HG02571 (cell line): ENCODE measurements at regions not wholly inside any gene's neighbourhood (a gene's known extent, or its start where the extent isn't known, plus 50 kb on each side); places are given as distances from the start of the nearest gene placed in this dataset.

ENCODE experiments used
- ATAC-seq: cut with Tn5 transposase; IDR thresholded peaks from one replicate; pipeline ENCODE4 v1.9.1; 2021; ENCODE audit warnings: mild to moderate bottlenecking, moderate library complexity; ENCODE audit not compliant: unreplicated experiment

- ATAC-seq: no peak
Observed at GRCh38 chr9:97747201-97747965, 50.2 kb upstream of the XPA start.

GRCh38 chr9:97748525-97748924, 51.4 kb upstream of the XPA start:
- no peak for ATAC-seq

GRCh38 chr9:97749928-97750327, 52.8 kb upstream of the XPA start:
- ATAC-seq: no peak

GRCh38 chr9:97751531-97751930, 54.4 kb upstream of the XPA start:
- no peak for ATAC-seq

GRCh38 chr9:97752274-97752673, 55.1 kb upstream of the XPA start:
- ATAC-seq: no peak

GRCh38 chr9:97753364-97753763, 56.2 kb upstream of the XPA start:
- ATAC-seq: no peak

GRCh38 chr9:97753975-97754374, 56.8 kb upstream of the XPA start:
- ATAC-seq: no peak

GRCh38 chr9:97755618-97756267, 58.6 kb upstream of the XPA start:
- no peak for ATAC-seq

- ATAC-seq: no peak
Observed at GRCh38 chr9:97756991-97757390, 59.9 kb upstream of the XPA start.

- ATAC-seq: no peak
Observed at GRCh38 chr9:97758334-97758916, 61.3 kb upstream of the XPA start.

GRCh38 chr9:97759581-97760288, 62.6 kb upstream of the XPA start:
- ATAC-seq: no peak

- ATAC-seq: no peak
Observed at GRCh38 chr9:97761056-97761598, 64.0 kb upstream of the XPA start.

- ATAC-seq: no peak
Observed at GRCh38 chr9:97761879-97762278, 64.7 kb upstream of the XPA start.

- ATAC-seq: no peak
Observed at GRCh38 chr9:97763874-97764273, 66.7 kb upstream of the XPA start.

- no peak for ATAC-seq
Observed at GRCh38 chr9:97766092-97766491, 69.0 kb upstream of the XPA start.

GRCh38 chr9:97766610-97767009, 69.5 kb upstream of the XPA start:
- no peak for ATAC-seq

GRCh38 chr9:97767891-97768290, 70.8 kb upstream of the XPA start:
- no peak for ATAC-seq

- ATAC-seq: no peak
Observed at GRCh38 chr9:97768746-97769145, 71.6 kb upstream of the XPA start.

GRCh38 chr9:97769208-97769607, 72.1 kb upstream of the XPA start:
- ATAC-seq: no peak

- ATAC-seq: no peak
Observed at GRCh38 chr9:97770808-97771372, 73.8 kb upstream of the XPA start.

- ATAC-seq: no peak
Observed at GRCh38 chr9:97771641-97772040, 74.5 kb upstream of the XPA start.
